G401 (cell line): ENCODE measurements at regions not wholly inside any gene's neighbourhood (a gene's known extent, or its start where the extent isn't known, plus 50 kb on each side); places are given as distances from the start of the nearest gene placed in this dataset.
"Not testable (repeated sequence)": the region's sequence is repeated elsewhere in the genome, so short reads cannot be mapped to it uniquely, and the experiment has no call there.

ENCODE experiments used
- DNase-seq: peaks from one replicate; pipeline ENCODE4 v3.0.0-alpha.2; 2015; ENCODE audit warnings: low spot score
- in situ Hi-C: cut with HindIII; loops from 2 replicates; pipeline ENCODE4 v1.10.0; 2016; ENCODE audit warnings: low sequenced_read_pairs, mixed read lengths

DNA sequence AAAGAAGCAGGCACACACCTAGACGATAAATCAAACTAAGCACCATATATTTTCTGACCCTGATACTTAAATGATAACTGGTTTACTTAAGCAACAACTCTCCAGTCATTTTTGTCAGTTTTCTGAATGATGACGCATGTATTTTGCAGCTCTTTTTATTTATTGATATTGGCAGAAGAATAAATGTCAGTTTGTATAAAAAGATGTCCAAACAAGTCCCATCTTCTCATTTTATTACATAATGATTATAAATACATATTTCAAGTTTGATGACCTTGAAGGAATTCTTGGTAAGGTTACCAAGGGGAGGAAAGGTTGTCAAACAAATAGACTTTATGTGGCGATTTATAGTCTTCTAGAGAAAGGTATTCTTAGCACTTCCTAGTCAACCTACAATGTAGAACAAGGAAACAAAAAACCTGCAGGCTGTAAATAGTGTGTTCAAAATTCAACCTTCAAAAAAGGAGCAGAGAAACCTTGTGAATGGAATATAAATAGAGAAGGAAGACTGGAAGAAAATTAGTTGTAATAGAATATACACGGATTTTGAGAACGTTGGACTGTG, 190.7 kb downstream of the JRKL start:
- in situ Hi-C loops: no loop called here
- no peak for DNase-seq

DNA sequence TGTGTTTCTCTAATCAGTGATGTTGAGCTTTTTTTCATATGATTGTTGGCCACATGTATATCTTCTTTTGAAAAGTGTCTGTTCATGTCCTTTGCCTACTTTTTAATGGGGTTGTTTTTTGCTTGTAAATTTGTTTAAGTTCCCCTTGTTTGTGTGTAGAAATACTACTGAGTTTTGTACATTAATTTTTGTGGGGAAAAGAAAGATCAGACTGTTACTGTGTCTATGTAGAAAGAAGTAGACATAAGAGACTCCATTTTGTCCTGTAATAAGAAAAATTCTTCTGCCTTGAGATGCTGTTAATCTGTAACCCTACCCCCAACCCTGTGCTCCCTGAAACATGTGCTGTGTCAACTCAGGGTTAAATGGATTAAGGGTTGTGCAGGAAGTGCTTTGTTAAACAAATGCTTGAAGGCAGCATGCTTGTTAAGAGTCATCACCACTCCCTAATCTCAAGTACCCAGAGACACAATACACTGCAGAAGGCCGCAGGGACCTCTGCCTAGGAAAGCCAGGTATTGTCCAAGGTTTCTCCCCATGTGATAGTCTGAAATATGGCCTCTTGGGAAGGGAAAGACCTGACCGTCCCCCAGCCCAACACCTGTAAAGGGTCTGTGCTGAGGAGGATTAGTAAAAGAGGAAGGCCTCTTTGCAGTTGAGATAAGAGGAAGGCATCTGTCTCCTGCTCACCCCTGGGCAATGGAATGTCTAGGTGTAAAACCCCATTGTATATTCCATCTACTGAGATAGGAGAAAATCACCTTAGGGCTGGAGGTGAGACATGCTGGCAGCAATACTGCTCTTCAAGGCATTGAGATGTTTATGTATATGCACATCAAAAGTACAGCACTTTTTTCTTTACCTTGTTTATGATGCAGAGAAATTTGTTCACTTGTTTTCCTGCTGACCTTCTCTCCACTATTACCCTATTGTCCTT, 196.4 kb downstream of the JRKL start:
- DNase-seq, in situ Hi-C loops: not testable (repeated sequence)

DNA sequence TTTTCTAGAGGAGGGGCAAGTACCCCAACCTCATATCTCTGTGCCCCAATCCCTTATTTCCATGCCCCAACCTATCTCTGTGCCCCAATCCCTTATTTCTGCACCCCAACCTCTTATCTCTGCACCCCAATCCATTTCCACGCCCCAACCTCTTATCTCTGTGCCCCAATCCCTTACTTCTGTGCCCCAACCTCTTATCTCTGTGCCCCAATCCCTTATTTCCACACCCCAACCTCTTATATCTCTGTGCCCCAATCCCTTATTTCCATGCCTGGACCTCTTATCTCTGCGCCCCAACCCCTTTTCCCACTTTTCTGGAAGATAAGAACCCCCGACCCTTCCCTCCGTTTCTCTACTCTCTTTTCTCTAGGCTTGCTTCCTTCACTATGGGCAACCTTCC, 199.0 kb downstream of the JRKL start:
- in situ Hi-C loops, DNase-seq: not testable (repeated sequence)

DNA sequence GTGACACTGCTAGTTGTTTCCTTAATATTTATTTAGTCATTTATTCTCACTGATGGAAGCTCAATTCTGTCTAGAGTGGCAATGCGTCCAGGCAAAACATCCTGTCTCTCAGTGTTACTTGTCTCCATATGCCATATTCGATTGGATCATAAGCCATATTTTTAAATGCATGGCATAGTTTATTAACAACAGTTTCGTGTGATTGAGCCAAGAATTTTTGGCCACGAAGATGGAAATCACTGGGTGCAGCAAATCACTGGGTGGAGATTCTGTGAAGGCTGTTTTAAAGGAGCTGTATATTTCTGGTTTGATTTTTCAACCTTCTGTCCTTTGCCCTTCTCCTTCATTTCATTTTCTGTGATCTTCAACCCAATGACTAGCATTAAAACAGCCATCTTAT, 205.2 kb downstream of the JRKL start:
- no peak for DNase-seq
- in situ Hi-C loops: no loop called here

DNA sequence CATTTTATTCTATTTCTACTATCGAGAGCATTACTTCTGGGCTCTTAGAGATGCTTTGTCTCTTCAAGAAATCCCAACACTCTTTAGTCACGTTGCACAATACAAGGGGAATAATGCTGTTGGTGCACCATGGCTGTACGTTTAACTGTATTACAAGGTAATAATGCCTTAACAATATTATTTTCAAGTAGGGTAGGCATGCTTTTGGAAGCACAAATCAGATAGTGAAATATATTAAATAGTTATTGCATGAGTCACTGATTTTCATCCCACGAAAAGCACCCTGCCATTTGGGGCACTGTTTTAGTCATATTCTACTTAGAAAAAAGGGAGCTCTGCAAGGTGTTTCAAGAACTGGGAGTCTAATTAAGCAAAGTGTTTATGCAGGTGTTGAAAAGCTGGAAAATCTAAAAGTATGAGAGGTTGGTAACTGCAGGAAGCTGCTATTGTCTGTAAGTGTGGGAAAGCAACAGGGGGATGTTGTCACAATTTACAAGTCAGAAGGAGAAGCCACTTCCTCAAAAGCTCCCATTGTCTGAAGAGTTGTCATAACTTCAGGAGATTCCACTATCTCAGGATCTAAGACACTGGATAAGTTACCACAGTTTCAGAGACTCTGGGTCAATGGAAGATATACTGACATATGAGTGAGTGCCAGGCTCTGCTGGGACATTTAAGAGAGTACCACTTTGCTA, 218.2 kb downstream of the JRKL start:
- in situ Hi-C loops: no loop called here
- no peak for DNase-seq

DNA sequence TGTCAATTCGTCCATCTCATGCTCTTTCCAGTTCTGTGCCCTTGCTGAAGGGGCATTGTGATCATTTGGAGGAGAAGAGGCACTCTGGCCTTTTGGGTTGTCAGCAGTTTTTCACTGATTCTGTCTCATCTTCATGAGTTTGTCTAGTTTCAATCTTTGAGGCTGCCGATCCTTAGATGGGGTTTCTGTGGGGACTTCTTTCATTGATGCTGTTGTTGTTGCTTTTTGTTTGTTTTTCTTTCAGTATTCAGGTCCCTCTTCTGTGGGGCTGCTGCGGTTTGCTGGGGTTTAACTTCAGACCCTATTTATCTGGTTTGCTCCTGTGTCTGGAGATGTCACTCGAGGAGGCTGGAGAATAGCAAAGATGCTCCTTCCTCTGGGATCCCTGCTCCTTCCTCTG, 224.3 kb downstream of the JRKL start:
- in situ Hi-C loops: no loop called here
- no peak for DNase-seq

DNA sequence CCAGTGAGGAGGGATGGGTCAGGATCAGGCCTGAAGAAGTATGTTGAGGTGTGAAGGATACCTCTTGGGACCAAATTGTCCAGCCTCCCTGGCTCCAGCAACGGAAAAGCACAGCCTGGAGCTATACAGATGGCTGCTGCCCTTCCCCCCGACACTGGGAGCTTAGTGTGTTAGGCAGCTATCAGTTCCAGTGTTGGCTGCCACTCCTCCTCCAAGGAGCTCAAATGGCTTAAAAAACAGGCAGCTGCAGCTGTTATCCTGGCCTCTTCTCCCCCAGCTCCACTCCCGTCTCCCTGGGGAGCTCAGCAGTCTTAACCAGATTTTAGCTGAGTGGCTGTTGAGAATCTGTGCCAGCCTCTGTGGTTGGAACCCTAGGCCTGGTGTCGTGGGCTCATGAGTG, 225.0 kb downstream of the JRKL start:
- in situ Hi-C loops: no loop called here
- no peak for DNase-seq

DNA sequence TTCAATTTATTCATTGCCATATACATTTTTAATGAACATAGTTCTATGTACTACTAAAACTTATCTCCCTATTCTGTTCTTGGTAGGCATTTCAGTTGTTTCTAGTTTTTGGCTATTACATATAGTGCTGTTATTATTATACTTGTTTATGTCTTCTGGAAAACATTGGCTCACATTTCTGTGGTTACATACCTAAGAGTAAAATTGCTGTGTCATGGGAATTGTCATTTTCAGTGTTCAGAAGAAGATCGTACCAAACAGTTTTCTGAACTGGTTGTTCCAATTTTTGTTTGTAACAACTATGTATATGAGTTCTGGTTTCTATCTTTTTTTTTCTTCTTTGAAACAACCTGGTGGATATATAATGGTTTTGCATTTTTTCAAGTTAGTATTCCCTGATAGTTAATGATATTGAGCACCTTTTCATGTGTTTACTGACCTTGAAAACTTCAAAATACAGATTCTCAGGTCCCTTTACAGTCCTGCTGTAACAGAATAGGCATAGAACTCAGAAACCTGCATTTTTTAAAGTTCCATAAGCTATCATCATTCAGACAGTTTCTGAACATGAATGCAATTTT, 230.7 kb downstream of the JRKL start:
- DNase-seq: no peak
- in situ Hi-C loops: no loop called here

DNA sequence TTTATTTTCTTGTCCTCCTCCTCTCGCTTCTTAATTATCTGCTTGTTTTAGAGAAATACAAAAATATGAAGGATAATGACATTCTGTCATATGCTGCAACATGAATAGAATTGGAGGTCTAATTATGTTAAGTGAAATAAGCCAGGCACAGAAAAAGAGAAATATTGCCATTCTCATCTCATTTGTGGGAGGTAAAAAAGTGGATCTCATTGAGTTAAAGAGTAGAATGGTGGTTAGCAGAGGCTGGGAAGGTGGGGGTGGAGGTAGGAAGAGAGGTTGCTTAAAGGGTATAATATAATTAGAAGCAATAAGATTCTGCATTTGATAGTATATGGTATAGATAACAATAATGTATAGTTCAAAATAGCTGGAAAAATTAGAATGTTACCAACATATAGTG, 231.3 kb downstream of the JRKL start:
- DNase-seq: no peak

DNA sequence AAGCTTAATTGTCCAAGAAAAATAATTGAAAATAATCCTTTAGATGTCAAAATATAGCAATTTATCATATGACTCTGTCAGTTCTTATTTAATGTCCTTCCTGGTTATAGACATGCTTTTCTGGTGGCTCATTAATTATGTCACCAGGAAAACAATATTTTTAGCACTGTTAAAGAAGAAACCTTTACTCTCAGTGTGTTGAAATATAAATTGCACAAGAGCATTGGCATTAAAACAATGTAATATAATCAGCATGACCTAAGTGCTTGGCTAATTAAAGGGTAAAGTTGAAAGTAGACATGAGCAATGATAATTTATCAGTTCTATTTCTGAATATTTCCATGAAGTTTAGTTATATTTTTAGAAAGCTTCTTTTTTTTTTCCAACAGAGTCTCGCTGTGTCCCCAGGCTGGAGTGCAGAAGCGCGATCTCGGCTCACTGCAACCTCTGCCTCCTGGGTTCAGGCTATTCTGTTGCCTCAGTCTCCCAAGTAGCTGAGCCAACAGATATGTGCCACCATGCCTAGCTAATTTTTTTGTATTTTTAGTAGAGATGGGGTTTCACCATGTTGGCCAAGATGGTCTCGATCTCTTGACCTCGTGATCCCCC, 232.3 kb downstream of the JRKL start:
- in situ Hi-C loops: no loop called here
- no peak for DNase-seq

More for the DNA sequence above, 231.3 kb downstream of the JRKL start:
- in situ Hi-C loops: no loop called here

DNA sequence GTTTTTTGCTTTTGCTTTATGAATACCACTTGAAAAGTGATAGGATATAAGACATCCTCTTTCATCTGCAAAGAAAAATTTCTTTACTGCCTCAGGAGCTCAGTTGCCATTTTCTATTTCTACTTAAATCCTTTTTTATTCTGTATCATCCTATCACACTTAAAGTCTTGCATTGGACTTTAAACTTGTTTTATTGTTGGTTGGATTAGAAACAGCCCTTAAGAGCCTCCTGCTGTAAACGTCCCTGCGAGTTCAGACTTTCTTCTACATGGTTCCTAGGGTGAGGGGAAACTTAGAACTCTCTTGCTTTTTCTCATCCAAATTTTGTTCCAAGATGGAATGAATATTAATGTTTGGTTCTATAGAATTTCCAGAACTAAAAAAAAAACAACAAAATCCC, 234.3 kb downstream of the JRKL start:
- DNase-seq: no peak
- in situ Hi-C loops: no loop called here

DNA sequence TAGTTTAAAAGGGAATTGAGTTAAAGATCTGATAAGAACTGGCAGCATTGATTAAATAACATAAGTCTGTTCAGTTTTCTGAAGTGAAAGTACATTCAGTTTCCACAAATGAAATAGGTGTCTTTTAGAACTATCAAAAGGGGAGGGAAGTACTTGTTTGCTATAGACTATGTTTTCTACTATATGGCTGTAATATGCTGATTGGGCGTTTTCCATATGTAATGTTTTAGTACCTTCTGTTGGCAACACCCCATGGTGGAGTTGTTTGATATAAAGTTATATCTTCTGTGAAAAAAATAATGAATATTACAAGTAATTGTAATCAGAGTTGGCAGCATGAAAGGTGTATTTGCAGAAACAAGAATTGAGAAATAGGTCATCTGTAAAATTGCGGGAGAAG, 237.6 kb downstream of the JRKL start:
- no peak for DNase-seq
- in situ Hi-C loops: no loop called here

DNA sequence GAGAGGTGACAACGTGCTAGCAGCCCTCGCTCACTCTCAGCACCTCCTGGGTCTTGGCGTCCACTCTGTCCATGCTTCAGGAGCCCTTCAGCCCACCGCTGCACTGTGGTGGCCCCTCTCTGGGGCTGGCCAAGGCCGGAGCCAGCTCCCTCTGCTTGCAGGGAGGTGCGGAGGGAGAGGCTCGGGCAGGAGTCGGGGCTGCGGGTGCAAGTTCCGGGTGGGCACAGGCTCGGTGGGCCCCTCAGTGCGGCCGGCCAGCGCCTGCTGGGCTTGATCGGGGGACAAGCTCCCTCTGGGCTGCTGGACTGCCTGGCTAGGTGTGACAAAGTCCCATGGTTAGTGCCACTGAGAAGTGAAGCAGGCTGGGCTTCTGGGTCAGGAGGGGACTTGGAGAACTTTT, 245.8 kb downstream of the JRKL start:
- no peak for DNase-seq
- in situ Hi-C loops: no loop called here

DNA sequence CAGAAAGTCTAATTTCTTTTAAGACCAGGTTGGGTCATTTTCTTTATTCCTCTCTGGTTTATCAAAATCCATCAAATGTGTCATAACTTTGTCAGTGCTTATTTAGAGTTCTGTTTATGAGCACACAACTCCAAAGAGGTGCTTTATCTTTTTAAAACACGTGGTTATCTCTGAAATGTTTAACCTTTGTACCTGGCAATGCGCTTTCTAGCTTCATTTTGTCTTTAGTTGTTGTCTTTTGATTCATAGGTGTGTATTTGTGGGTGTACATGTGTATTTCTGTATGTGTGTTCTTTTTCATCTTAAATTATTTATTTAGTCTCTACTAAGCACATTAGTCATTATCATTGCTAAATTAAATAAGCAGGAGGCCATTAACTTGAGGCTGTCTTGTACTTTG, 251.4 kb downstream of the JRKL start:
- in situ Hi-C loops: no loop called here

DNA sequence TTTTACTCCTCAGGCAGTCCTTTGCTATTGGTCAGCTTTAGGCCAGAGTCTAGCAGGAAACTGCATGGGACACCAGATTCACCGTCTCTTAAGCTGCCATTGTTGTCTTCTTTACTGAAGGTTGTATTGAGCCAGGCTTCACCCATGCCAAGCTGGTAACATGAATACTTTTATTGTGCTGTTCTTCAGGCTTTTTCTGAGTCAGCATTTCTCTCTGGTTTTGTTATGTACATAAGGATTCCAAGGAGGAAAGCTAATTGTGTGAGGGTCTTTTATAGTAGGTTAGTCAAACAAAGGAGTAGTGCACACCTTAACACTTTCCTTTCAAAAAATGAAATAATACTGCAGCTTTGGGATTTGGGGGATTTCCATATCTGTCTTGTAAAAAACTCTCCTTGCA, 252.8 kb downstream of the JRKL start:
- DNase-seq: no peak
- in situ Hi-C loops: no loop called here

More for the DNA sequence above, 251.4 kb downstream of the JRKL start:
- DNase-seq: no peak

DNA sequence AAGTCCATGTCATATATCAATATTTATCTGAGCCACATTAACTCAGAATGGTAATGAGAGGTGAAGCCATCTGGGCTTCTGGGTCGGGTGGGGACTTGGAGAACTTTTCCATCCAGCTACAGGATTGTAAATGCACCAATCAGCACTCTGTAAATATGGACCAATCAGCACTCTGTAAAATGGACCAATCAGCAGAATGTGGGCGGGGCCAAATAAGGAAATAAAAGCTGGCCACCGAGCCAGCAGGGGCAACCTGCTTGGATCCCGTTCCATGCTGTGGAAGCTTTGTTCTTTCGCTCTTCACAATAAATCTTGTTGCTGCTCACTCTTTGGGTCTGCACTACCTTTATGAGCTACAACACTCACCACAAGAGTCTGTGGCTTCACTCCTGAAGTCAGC, 253.4 kb downstream of the JRKL start:
- no peak for DNase-seq
- in situ Hi-C loops: no loop called here

DNA sequence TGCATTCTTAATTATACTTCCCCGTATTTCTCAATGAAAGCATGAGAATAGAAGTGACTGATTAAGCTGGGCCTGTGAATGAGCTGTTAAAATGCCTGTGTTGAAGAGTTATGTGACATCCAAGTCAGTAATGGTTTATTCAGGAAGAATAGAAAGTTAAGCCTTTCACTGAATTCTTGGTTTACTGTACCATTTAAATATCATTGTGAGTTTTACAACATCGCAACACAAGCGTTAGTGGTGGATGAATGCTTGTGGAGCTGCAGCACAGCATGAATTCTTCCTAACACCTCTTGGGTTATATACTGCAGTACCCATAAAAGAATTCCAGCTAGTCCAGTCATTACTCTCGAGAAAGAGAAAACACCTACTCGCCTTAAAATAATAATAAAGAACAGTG, 257.8 kb downstream of the JRKL start:
- in situ Hi-C loops: no loop called here
- no peak for DNase-seq

DNA sequence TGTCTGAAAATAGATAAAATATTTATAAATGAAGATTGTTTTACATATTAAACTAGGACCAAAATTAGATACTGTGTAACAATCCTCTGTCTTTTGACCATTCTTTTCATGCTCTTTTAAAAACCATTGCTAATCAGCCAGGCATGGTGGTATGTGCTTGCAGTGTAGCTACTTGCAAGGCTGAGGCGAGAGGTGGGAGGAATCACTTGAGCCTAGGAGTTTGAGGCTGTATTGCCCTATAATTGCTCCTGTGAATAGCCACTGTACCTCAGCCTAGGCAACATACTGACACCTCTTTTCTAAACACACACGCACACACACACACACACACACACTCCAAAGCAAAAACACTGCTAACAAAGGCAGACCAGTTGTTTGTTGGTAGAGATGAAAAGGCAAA, 259.2 kb downstream of the JRKL start:
- DNase-seq: no peak
- in situ Hi-C loops: no loop called here

DNA sequence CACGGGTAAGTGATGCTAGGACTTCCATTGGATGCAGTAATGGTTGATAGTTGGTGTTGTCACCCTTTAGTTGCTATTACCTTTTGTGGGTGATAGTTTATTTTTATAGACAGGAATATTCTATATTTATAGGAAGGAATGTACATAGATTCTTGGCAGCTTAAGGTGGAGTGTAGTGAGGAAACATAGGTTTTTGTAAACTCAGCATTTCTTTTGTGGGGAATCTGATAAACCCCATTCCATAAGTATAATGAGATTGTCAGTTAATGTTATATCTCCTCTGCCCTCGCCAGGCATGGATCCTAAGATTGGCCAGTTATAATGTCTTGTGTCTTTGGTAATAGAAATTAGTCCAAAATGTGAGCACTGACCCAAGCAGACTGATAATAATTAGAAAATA, 262.7 kb downstream of the JRKL start:
- DNase-seq: no peak
- in situ Hi-C loops: no loop called here

DNA sequence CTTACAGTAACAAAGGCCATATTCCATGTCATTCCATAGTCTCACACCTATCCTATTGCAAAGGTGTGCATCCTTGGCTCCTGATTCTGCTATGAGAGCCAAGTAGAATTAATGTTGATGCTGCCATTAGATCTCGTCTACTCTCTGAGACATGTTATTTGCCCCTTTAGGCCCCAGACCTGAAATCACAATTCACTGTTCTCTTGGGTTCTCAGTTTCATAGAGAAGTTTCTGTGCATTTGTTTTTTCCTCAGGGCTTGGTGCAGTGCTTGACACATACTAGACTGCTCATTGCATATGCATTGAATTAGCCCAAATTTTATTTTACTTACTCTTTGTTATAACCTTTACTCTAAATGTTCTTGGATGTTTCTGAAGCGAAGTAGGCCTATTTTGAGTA, 265.7 kb downstream of the JRKL start:
- DNase-seq: no peak

More for the DNA sequence above, 265.7 kb downstream of the JRKL start:
- in situ Hi-C loops: no loop called here
